DOHH2 (cell line): ENCODE measurements at regions not wholly inside any gene's neighbourhood (a gene's known extent, or its start where the extent isn't known, plus 50 kb on each side); places are given as distances from the start of the nearest gene placed in this dataset.

Source experiments
- EZH2phosphoT487 ChIP-seq: fragments of 200-600 bp; sonication (generic); IDR thresholded peaks from 2 replicates; pipeline ENCODE4 v1.6.1; 2017; ENCODE audit warnings: borderline replicate concordance, mild to moderate bottlenecking, antibody characterized with exemption, low read length, moderate library complexity, mixed read lengths
- TF ChIP-seq, protein P1 (sequence below): fragments of 200-600 bp; sonication (generic); IDR thresholded peaks from one replicate; pipeline ENCODE4 v1.5.1; 2014; ENCODE audit warnings: antibody characterized with exemption, mild to moderate bottlenecking, low read depth, low read length; ENCODE audit not compliant: poor library complexity, severe bottlenecking

DNA sequence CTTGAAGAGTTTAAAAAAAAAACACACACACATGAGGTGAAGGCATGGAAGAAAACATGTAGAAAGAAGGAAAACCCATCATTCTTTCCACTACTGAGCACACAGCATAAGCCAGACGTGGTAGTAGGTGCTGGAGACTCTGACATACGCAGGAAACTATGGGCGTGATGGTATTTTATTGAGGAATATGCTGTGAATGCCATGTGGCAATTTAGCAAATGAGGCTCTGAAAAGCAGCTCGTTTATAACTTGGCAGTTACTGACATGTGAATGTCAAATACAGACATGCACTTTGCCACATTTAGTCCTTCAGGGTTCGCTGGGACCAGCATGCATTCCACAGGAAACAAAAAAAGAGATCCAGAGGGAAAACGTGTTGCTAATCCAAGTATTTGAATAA, 74.3 kb upstream of the IFNAR2 start:
- TF ChIP-seq, protein P1, sequence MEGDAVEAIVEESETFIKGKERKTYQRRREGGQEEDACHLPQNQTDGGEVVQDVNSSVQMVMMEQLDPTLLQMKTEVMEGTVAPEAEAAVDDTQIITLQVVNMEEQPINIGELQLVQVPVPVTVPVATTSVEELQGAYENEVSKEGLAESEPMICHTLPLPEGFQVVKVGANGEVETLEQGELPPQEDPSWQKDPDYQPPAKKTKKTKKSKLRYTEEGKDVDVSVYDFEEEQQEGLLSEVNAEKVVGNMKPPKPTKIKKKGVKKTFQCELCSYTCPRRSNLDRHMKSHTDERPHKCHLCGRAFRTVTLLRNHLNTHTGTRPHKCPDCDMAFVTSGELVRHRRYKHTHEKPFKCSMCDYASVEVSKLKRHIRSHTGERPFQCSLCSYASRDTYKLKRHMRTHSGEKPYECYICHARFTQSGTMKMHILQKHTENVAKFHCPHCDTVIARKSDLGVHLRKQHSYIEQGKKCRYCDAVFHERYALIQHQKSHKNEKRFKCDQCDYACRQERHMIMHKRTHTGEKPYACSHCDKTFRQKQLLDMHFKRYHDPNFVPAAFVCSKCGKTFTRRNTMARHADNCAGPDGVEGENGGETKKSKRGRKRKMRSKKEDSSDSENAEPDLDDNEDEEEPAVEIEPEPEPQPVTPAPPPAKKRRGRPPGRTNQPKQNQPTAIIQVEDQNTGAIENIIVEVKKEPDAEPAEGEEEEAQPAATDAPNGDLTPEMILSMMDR = no peak
- no peak for TF ChIP-seq EZH2phosphoT487
